Osteocyte (in vitro differentiated cells): ENCODE measurements at regions not wholly inside any gene's neighbourhood (a gene's known extent, or its start where the extent isn't known, plus 50 kb on each side); places are given as distances from the start of the nearest gene placed in this dataset.

Experiments
- DNase-seq: peaks from one replicate; pipeline ENCODE4 v3.0.0; 2021; ENCODE audit warnings: mixed read lengths; ENCODE audit not compliant: unreplicated experiment; ENCODE audit errors: extremely low spot score
- H3K27ac Mint-ChIP-seq: one replicate; pipeline ENCODE4 v1.8.0; 2021; ENCODE audit warnings: mild to moderate bottlenecking, mixed read lengths; ENCODE audit not compliant: unreplicated experiment
- H3K27me3 Mint-ChIP-seq: one replicate; pipeline ENCODE4 v1.8.0; 2021; ENCODE audit warnings: mixed read lengths; ENCODE audit not compliant: unreplicated experiment
- H3K36me3 Mint-ChIP-seq: one replicate; pipeline ENCODE4 v1.8.0; 2021; ENCODE audit warnings: mixed read lengths; ENCODE audit not compliant: unreplicated experiment
- H3K4me1 Mint-ChIP-seq: one replicate; pipeline ENCODE4 v1.8.0; 2021; ENCODE audit warnings: mixed read lengths; ENCODE audit not compliant: unreplicated experiment
- H3K4me3 Mint-ChIP-seq: one replicate; pipeline ENCODE4 v1.8.0; 2021; ENCODE audit warnings: mild to moderate bottlenecking, moderate library complexity, mixed read lengths; ENCODE audit not compliant: unreplicated experiment
- H3K9me3 Mint-ChIP-seq: one replicate; pipeline ENCODE4 v1.8.0; 2021; ENCODE audit warnings: mixed read lengths; ENCODE audit not compliant: unreplicated experiment
- CTCF ChIP-seq: fragments of 200-600 bp; sonication (generic); IDR thresholded peaks from 2 replicates; pipeline ENCODE4 v1.5.0; 2021; ENCODE audit warnings: antibody characterized with exemption, mild to moderate bottlenecking, moderate library complexity

- no peak overlapping the region for H3K4me3 Mint-ChIP-seq
- H3K27me3 Mint-ChIP-seq = no peaks in the 10 kb centered on the region
- no peak for DNase-seq
- peaks cover 17% of the 10 kb centered on the region for H3K4me1 Mint-ChIP-seq
- H3K27ac Mint-ChIP-seq = no peak overlapping the region
- H3K36me3 Mint-ChIP-seq = no peaks in the 10 kb centered on the region
- H3K9me3 Mint-ChIP-seq = no peaks in the 10 kb centered on the region
- no peak for TF ChIP-seq CTCF
Measured at GRCh38 chr10:88222881-88223280, 359.5 kb downstream of the PTEN start.
